ENCODE measurements at regions not wholly inside any gene's neighbourhood (a gene's known extent, or its start where the extent isn't known, plus 50 kb on each side); places are given as distances from the start of the nearest gene placed in this dataset.
"Not testable (repeated sequence)": the region's sequence is repeated elsewhere in the genome, so short reads cannot be mapped to it uniquely, and the experiment has no call there.

GRCh38 chr4:19156786-19157185 lies 1094.9 kb upstream of the SLIT2 start:
- no peak overlapping the region for H3K4me3 ChIP-seq

GRCh38 chr4:19155568-19155967 lies 1096.1 kb upstream of the SLIT2 start:
- intact Hi-C loops (cut with micrococcal nuclease; ENCODE audit: unreplicated experiment), result no loop called here
- CTCF ChIA-PET, result no interaction called here
- H2AFZ ChIP-seq, result no peak overlapping the region
- DNase-seq, result no peak
- no peaks in the 10 kb centered on the region for H4K20me1 ChIP-seq (ENCODE audit: insufficient read depth)
- H3K9me3 ChIP-seq (ENCODE audit: insufficient read depth, low read depth), result no peaks in the 10 kb centered on the region
- H3K4me1 ChIP-seq (replicated peaks; ENCODE audit: insufficient read depth), result no peaks in the 10 kb centered on the region
- H3K4me2 ChIP-seq, result no peak overlapping the region
- H3K27ac ChIP-seq, result no peak overlapping the region
- H3K27me3 ChIP-seq (ENCODE audit: insufficient read depth, low read depth), result no peaks in the 10 kb centered on the region
- BruUV-seq (replicated peaks), result no TSS peak
- no peak for TF ChIP-seq EZH2 (IDR thresholded peaks at IDR 0.05; ENCODE audit: low read depth)
- no peak for TF ChIP-seq CTCF (conservative IDR thresholded peaks at IDR 0.05)
- H3K4me3 ChIP-seq, result no peak overlapping the region
- H3K9me2 ChIP-seq (ENCODE audit: insufficient read depth), result no peaks in the 10 kb centered on the region
- H3F3A ChIP-seq (ENCODE audit: insufficient read depth, low read depth), result no peaks in the 10 kb centered on the region
- POLR2A ChIA-PET (ENCODE audit: unreplicated experiment), result no interaction called here
- H3K79me2 ChIP-seq (ENCODE audit: low read depth), result no peaks in the 10 kb centered on the region
- no peaks in the 10 kb centered on the region for H3K36me3 ChIP-seq (ENCODE audit: low read depth)

More at GRCh38 chr4:19156786-19157185, 1094.9 kb upstream of the SLIT2 start:
- BruUV-seq (replicated peaks), result no TSS peak
- H3K27ac ChIP-seq, result no peak overlapping the region
- H4K20me1 ChIP-seq (ENCODE audit: insufficient read depth), result no peaks in the 10 kb centered on the region
- no peaks in the 10 kb centered on the region for H3K9me3 ChIP-seq (ENCODE audit: insufficient read depth, low read depth)
- no peak overlapping the region for H2AFZ ChIP-seq
- H3K36me3 ChIP-seq (ENCODE audit: low read depth), result no peaks in the 10 kb centered on the region
- POLR2A ChIA-PET (ENCODE audit: unreplicated experiment), result no interaction called here
- H3K9me2 ChIP-seq (ENCODE audit: insufficient read depth), result no peaks in the 10 kb centered on the region
- DNase-seq, result no peak
- intact Hi-C loops (cut with micrococcal nuclease; ENCODE audit: unreplicated experiment), result no loop called here
- H3K4me2 ChIP-seq, result no peak overlapping the region
- H3F3A ChIP-seq (ENCODE audit: insufficient read depth, low read depth), result no peaks in the 10 kb centered on the region
- no peaks in the 10 kb centered on the region for H3K4me1 ChIP-seq (replicated peaks; ENCODE audit: insufficient read depth)
- no peaks in the 10 kb centered on the region for H3K79me2 ChIP-seq (ENCODE audit: low read depth)
- no peaks in the 10 kb centered on the region for H3K27me3 ChIP-seq (ENCODE audit: insufficient read depth, low read depth)
- TF ChIP-seq EZH2 (IDR thresholded peaks at IDR 0.05; ENCODE audit: low read depth) (no peak), CTCF (conservative IDR thresholded peaks at IDR 0.05) (no peak)
- CTCF ChIA-PET, result no interaction called here

- H3K79me2 ChIP-seq (ENCODE audit: low read depth); H3K9me2 ChIP-seq (ENCODE audit: insufficient read depth); H3K9me3 ChIP-seq (ENCODE audit: insufficient read depth, low read depth); CTCF ChIA-PET; DNase-seq; POLR2A ChIA-PET (ENCODE audit: unreplicated experiment); intact Hi-C loops (cut with micrococcal nuclease; ENCODE audit: unreplicated experiment); H3K4me1 ChIP-seq (replicated peaks; ENCODE audit: insufficient read depth); H4K20me1 ChIP-seq (ENCODE audit: insufficient read depth); H3K27me3 ChIP-seq (ENCODE audit: insufficient read depth, low read depth); H2AFZ ChIP-seq; H3K27ac ChIP-seq; H3K4me2 ChIP-seq; BruUV-seq (replicated peaks); H3K36me3 ChIP-seq (ENCODE audit: low read depth); H3F3A ChIP-seq (ENCODE audit: insufficient read depth, low read depth); H3K4me3 ChIP-seq: not testable (repeated sequence)
Observed at GRCh38 chr4:19154267-19154666, 1097.4 kb upstream of the SLIT2 start.

GRCh38 chr4:19152264-19152663 lies 1099.4 kb upstream of the SLIT2 start:
- Histone ChIP-seq H3F3A (ENCODE audit: insufficient read depth, low read depth) (no peaks in the 10 kb centered on the region), H3K79me2 (ENCODE audit: low read depth) (no peaks in the 10 kb centered on the region), H4K20me1 (ENCODE audit: insufficient read depth) (no peaks in the 10 kb centered on the region), H3K27me3 (ENCODE audit: insufficient read depth, low read depth) (no peaks in the 10 kb centered on the region), H3K4me1 (replicated peaks; ENCODE audit: insufficient read depth) (no peaks in the 10 kb centered on the region), H2AFZ (no peak overlapping the region), H3K9me2 (ENCODE audit: insufficient read depth) (no peaks in the 10 kb centered on the region), H3K27ac (no peak overlapping the region), H3K9me3 (ENCODE audit: insufficient read depth, low read depth) (no peaks in the 10 kb centered on the region), H3K4me3 (no peak overlapping the region), H3K4me2 (no peak overlapping the region), H3K36me3 (ENCODE audit: low read depth) (no peaks in the 10 kb centered on the region)
- intact Hi-C loops (cut with micrococcal nuclease; ENCODE audit: unreplicated experiment), result no loop called here
- BruUV-seq (replicated peaks), result no TSS peak
- DNase-seq, result no peak
- ChIA-PET POLR2A (ENCODE audit: unreplicated experiment) (no interaction called here), CTCF (no interaction called here)
- TF ChIP-seq EZH2 (IDR thresholded peaks at IDR 0.05; ENCODE audit: low read depth) (no peak), CTCF (conservative IDR thresholded peaks at IDR 0.05) (no peak)

Data from PC-9 (cell line).